GM20000 (cell line): ENCODE measurements at regions not wholly inside any gene's neighbourhood (a gene's known extent, or its start where the extent isn't known, plus 50 kb on each side); places are given as distances from the start of the nearest gene placed in this dataset.

Source experiments
- DNase-seq: peaks from one replicate; pipeline ENCODE4 v3.0.0; 2012; ENCODE audit warnings: low spot score
- TF ChIP-seq, protein P1 (sequence below): IDR thresholded peaks from 2 replicates; pipeline ENCODE4 v1.5.1; 2012; ENCODE audit warnings: mild to moderate bottlenecking, control low read depth; ENCODE audit errors: extremely low read depth, missing control alignments

- TF ChIP-seq, protein P1, sequence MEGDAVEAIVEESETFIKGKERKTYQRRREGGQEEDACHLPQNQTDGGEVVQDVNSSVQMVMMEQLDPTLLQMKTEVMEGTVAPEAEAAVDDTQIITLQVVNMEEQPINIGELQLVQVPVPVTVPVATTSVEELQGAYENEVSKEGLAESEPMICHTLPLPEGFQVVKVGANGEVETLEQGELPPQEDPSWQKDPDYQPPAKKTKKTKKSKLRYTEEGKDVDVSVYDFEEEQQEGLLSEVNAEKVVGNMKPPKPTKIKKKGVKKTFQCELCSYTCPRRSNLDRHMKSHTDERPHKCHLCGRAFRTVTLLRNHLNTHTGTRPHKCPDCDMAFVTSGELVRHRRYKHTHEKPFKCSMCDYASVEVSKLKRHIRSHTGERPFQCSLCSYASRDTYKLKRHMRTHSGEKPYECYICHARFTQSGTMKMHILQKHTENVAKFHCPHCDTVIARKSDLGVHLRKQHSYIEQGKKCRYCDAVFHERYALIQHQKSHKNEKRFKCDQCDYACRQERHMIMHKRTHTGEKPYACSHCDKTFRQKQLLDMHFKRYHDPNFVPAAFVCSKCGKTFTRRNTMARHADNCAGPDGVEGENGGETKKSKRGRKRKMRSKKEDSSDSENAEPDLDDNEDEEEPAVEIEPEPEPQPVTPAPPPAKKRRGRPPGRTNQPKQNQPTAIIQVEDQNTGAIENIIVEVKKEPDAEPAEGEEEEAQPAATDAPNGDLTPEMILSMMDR, result no peak
- no peak for DNase-seq
Measured at GRCh38 chr10:62561151-62561550, 187.0 kb downstream of the ZNF365 start.

GRCh38 chr10:62562101-62562500 is 187.9 kb downstream of the ZNF365 start:
- TF ChIP-seq, protein P1, result no peak
- no peak for DNase-seq

DNA sequence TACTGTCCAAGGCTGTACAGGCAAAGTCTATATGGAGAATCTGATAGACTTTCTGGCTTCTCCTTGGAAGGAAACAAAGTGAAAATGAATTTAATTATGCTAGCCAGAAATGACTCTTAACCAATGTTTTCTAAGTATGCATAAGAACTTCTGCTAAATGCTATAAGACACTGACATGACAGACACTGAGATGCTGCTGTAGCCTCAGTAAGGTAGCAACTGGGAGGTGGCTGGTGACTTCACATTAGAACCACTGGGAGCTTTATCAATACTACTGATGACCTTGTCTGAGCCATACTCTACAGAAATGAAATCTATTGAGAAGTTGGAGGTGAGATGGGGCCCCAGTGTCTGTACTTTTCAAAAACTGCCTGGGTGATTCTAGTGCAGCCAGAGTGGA is 188.6 kb downstream of the ZNF365 start:
- TF ChIP-seq, protein P1, result no peak
- DNase-seq, result no peak

GRCh38 chr10:62573929-62574328 is 199.8 kb downstream of the ZNF365 start:
- no peak for DNase-seq
- TF ChIP-seq, protein P1, result no peak

- DNase-seq, result no peak
- TF ChIP-seq, protein P1, result no peak
Measured at GRCh38 chr10:62577076-62577475, 202.9 kb downstream of the ZNF365 start.

- TF ChIP-seq, protein P1, result no peak
- DNase-seq, result no peak
Measured at GRCh38 chr10:62577666-62578291, 203.6 kb downstream of the ZNF365 start.

DNA sequence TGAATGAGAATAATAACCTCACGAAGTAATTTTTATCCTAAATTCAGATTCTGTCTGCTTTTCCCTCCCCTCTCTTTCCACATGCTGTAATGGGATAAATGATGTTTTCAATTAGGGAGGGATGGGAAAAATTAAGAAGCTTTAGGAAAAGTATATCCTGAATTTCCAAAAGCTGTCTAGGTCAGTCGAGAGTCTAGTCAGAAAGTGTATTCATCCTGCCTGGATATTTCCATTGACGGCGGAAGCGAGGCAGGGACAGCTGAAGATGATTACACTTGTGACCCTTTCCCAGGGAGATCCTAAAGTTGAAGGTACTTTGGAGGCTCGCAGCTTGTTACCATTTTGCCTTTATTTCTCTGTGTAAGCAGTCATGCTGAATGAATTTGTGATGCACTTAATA is 204.1 kb downstream of the ZNF365 start:
- DNase-seq, result no peak
- TF ChIP-seq, protein P1, result no peak
